HG03095 (cell line): ENCODE measurements at regions not wholly inside any gene's neighbourhood (a gene's known extent, or its start where the extent isn't known, plus 50 kb on each side); places are given as distances from the start of the nearest gene placed in this dataset.
"Not testable (repeated sequence)": the region's sequence is repeated elsewhere in the genome, so short reads cannot be mapped to it uniquely, and the experiment has no call there.

Experiments
- ATAC-seq: cut with Tn5 transposase; IDR thresholded peaks from one replicate; pipeline ENCODE4 v1.9.1; 2021; ENCODE audit warnings: moderate library complexity; ENCODE audit not compliant: unreplicated experiment

- ATAC-seq = no peak
These were observed 563.9 kb downstream of the ADCYAP1 start for GRCh38 chr18:1468550-1468949.

GRCh38 chr18:1475867-1476266 lies 571.2 kb downstream of the ADCYAP1 start:
- no peak for ATAC-seq

- no peak for ATAC-seq
These were observed 575.6 kb downstream of the ADCYAP1 start for GRCh38 chr18:1480309-1480708.

GRCh38 chr18:1481577-1481976 lies 576.9 kb downstream of the ADCYAP1 start:
- ATAC-seq = no peak

- no peak for ATAC-seq
These were observed 578.7 kb downstream of the ADCYAP1 start for GRCh38 chr18:1483385-1483784.

GRCh38 chr18:1487457-1487856 lies 582.8 kb downstream of the ADCYAP1 start:
- no peak for ATAC-seq

- no peak for ATAC-seq
These were observed 583.7 kb downstream of the ADCYAP1 start for GRCh38 chr18:1488394-1488793.

GRCh38 chr18:1488957-1489356 lies 584.3 kb downstream of the ADCYAP1 start:
- ATAC-seq = no peak

GRCh38 chr18:1495387-1495786 lies 590.7 kb downstream of the ADCYAP1 start:
- ATAC-seq = no peak

- ATAC-seq = no peak
These were observed 591.4 kb downstream of the ADCYAP1 start for GRCh38 chr18:1496096-1496495.

- ATAC-seq = no peak
These were observed 593.5 kb downstream of the ADCYAP1 start for GRCh38 chr18:1498216-1498615.

GRCh38 chr18:1499265-1499664 lies 594.6 kb downstream of the ADCYAP1 start:
- ATAC-seq = no peak

- ATAC-seq = no peak
These were observed 599.2 kb downstream of the ADCYAP1 start for GRCh38 chr18:1503847-1504246.

- ATAC-seq = no peak
These were observed 601.2 kb downstream of the ADCYAP1 start for GRCh38 chr18:1505856-1506255.

GRCh38 chr18:1510542-1511179 lies 606.0 kb downstream of the ADCYAP1 start:
- no peak for ATAC-seq

GRCh38 chr18:1511619-1512311 lies 607.1 kb downstream of the ADCYAP1 start:
- no peak for ATAC-seq

- no peak for ATAC-seq
These were observed 608.8 kb downstream of the ADCYAP1 start for GRCh38 chr18:1513519-1513918.

- ATAC-seq = not testable (repeated sequence)
These were observed 617.0 kb downstream of the ADCYAP1 start for GRCh38 chr18:1521588-1522248.

- no peak for ATAC-seq
These were observed 617.6 kb downstream of the ADCYAP1 start for GRCh38 chr18:1522249-1522615.

GRCh38 chr18:1526991-1527390 lies 622.3 kb downstream of the ADCYAP1 start:
- no peak for ATAC-seq

GRCh38 chr18:1527805-1528204 lies 623.1 kb downstream of the ADCYAP1 start:
- ATAC-seq = no peak

- ATAC-seq = no peak
These were observed 623.8 kb downstream of the ADCYAP1 start for GRCh38 chr18:1528447-1528846.
